Cardiac septum (tissue), 1 donor: ENCODE measurements at regions not wholly inside any gene's neighbourhood (a gene's known extent, or its start where the extent isn't known, plus 50 kb on each side); places are given as distances from the start of the nearest gene placed in this dataset.

Experiments used
- DNase-seq: peaks from one replicate; pipeline ENCODE4 v3.0.0-alpha.2; 2020; ENCODE audit warnings: low spot score
- intact Hi-C: fragments of 100-400 bp; cut with DNase I; formaldehyde crosslinking; loops from one replicate; pipeline ENCODE4 v1.14.0; 2022
- donor health status: DM: no; HTN: no; CAD: no.

- intact Hi-C loops, result no loop called here
- no peak for DNase-seq
Observed at GRCh38 chr16:73572135-73572828, 524.4 kb upstream of the ZFHX3 start.

- intact Hi-C loops, result loop anchor here (10.0 kb wide), 2 partner anchors 305 to 385 kb away; no protein-coding TSS in a partner anchor
- DNase-seq, result no peak
Observed at GRCh38 chr16:73569266-73569980, 521.5 kb upstream of the ZFHX3 start.

- no peak for DNase-seq
- intact Hi-C loops, result loop anchor here (10.0 kb wide), 2 partner anchors 306 to 386 kb away; no protein-coding TSS in a partner anchor
Observed at GRCh38 chr16:73568769-73569168, 520.8 kb upstream of the ZFHX3 start.

GRCh38 chr16:73565925-73566324, 518.0 kb upstream of the ZFHX3 start:
- intact Hi-C loops, result loop anchor here (10.0 kb wide), 2 partner anchors 309 to 389 kb away; no protein-coding TSS in a partner anchor
- no peak for DNase-seq

GRCh38 chr16:73565263-73565662, 517.3 kb upstream of the ZFHX3 start:
- intact Hi-C loops, result loop anchor here (10.0 kb wide), 2 partner anchors 310 to 390 kb away; no protein-coding TSS in a partner anchor
- no peak for DNase-seq

- DNase-seq, result no peak
- intact Hi-C loops, result loop anchor here (10.0 kb wide), 2 partner anchors 311 to 391 kb away; no protein-coding TSS in a partner anchor
Observed at GRCh38 chr16:73563709-73564108, 515.8 kb upstream of the ZFHX3 start.

- intact Hi-C loops, result loop anchor here (10.0 kb wide), 2 partner anchors 314 to 394 kb away; no protein-coding TSS in a partner anchor
- no peak for DNase-seq
Observed at GRCh38 chr16:73560497-73560896, 512.6 kb upstream of the ZFHX3 start.

- intact Hi-C loops, result no loop called here
- no peak for DNase-seq
Observed at GRCh38 chr16:73558219-73558618, 510.3 kb upstream of the ZFHX3 start.

- intact Hi-C loops, result no loop called here
- DNase-seq, result no peak
Observed at GRCh38 chr16:73553941-73554660, 506.2 kb upstream of the ZFHX3 start.

GRCh38 chr16:73549984-73550631, 502.2 kb upstream of the ZFHX3 start:
- no peak for DNase-seq
- intact Hi-C loops, result no loop called here

- intact Hi-C loops, result no loop called here
- DNase-seq, result no peak
Observed at GRCh38 chr16:73547552-73548403, 499.9 kb upstream of the ZFHX3 start.

GRCh38 chr16:73546341-73546845, 498.5 kb upstream of the ZFHX3 start:
- intact Hi-C loops, result no loop called here
- DNase-seq, result no peak

- no peak for DNase-seq
- intact Hi-C loops, result no loop called here
Observed at GRCh38 chr16:73545755-73546154, 497.8 kb upstream of the ZFHX3 start.

- no peak for DNase-seq
- intact Hi-C loops, result no loop called here
Observed at GRCh38 chr16:73545290-73545689, 497.4 kb upstream of the ZFHX3 start.

GRCh38 chr16:73544826-73545225, 496.9 kb upstream of the ZFHX3 start:
- intact Hi-C loops, result no loop called here
- no peak for DNase-seq

- DNase-seq, result no peak
- intact Hi-C loops, result no loop called here
Observed at GRCh38 chr16:73543970-73544599, 496.2 kb upstream of the ZFHX3 start.

GRCh38 chr16:73543331-73543969, 495.5 kb upstream of the ZFHX3 start:
- DNase-seq, result no peak

GRCh38 chr16:73542885-73543284, 495.0 kb upstream of the ZFHX3 start:
- DNase-seq, result no peak
- intact Hi-C loops, result no loop called here

More at GRCh38 chr16:73543331-73543969, 495.5 kb upstream of the ZFHX3 start:
- intact Hi-C loops, result no loop called here
